SK-N-SH (cell line): ENCODE measurements at regions not wholly inside any gene's neighbourhood (a gene's known extent, or its start where the extent isn't known, plus 50 kb on each side); places are given as distances from the start of the nearest gene placed in this dataset.

Source experiments
- CTCF ChIA-PET: fragments of 300-600, 350-600 bp; formaldehyde crosslinking; extraction: SDS; loops from one replicate; lab custom pipeline; 2021; lab: Yijun Ruan, JAX
- POLR2A ChIA-PET: fragments of 350-600 bp; sonication (Branson Sonifier 250); formaldehyde crosslinking; extraction: SDS; loops from one replicate; lab custom pipeline; 2020; ENCODE audit warnings: antibody characterized with exemption, inconsistent platforms; lab: Yijun Ruan, JAX
- DNase-seq: peaks from one replicate; pipeline ENCODE4 v3.0.0; 2012
- H2AFZ ChIP-seq: fragments of 200-600 bp; sonication (generic); 2 replicates; pipeline ENCODE4 v1.8.1; 2016; ENCODE audit warnings: antibody characterized with exemption, mild to moderate bottlenecking, low read depth
- H3F3A ChIP-seq: fragments of 200-600 bp; sonication (generic); replicated peaks from 2 replicates; pipeline ENCODE3; 2016; ENCODE audit warnings: antibody characterized with exemption, mild to moderate bottlenecking; ENCODE audit not compliant: insufficient read depth
- H3K27ac ChIP-seq, 2 experiments: fragments of 200-500 bp in 1 of 2; fragments of 200-600 bp in 1 of 2; sonication (Bioruptor generic) in 1 of 2; sonication (generic), shearing (Covaris generic) in 1 of 2; 2 replicates each; pipeline versions ENCODE4 v1.5.1 to v1.6.1; 2014 to 2016; ENCODE audit warnings: low read depth in 2 of 2, inconsistent platforms in 1 of 2, low read length in 1 of 2, mild to moderate bottlenecking in 1 of 2, mixed read lengths in 1 of 2
- H3K27me3 ChIP-seq: fragments of 200-600 bp; sonication (generic), shearing (Covaris generic); 2 replicates; pipeline ENCODE4 v1.6.1; 2016; ENCODE audit warnings: mixed run types; ENCODE audit not compliant: insufficient read depth
- H3K36me3 ChIP-seq, 2 experiments: fragments of 200-500 bp in 1 of 2; fragments of 200-600 bp in 1 of 2; sonication (Bioruptor generic) in 1 of 2; sonication (generic) in 1 of 2; replicated peaks in 1 of 2; 2 replicates each; pipeline versions ENCODE3 to v1.5.1; 2014 to 2016; ENCODE audit warnings: low read length in 1 of 2, mild to moderate bottlenecking in 1 of 2; ENCODE audit not compliant: insufficient read depth in 2 of 2, control insufficient read depth in 1 of 2
- H3K4me1 ChIP-seq, 2 experiments: fragments of 200-500 bp in 1 of 2; fragments of 200-600 bp in 1 of 2; sonication (Bioruptor generic) in 1 of 2; sonication (generic), shearing (Covaris generic) in 1 of 2; 2 replicates each; pipeline versions ENCODE4 v1.5.1 to v1.6.1; 2014 to 2016; ENCODE audit warnings: low read depth in 1 of 2, low read length in 1 of 2, mixed run types in 1 of 2; ENCODE audit not compliant: insufficient read depth in 2 of 2, control insufficient read depth in 1 of 2
- H3K4me2 ChIP-seq: fragments of 200-600 bp; sonication (generic), shearing (Covaris generic); 2 replicates; pipeline ENCODE4 v1.6.1; 2017; ENCODE audit warnings: mixed run types
- H3K4me3 ChIP-seq, 2 experiments: fragments of 200-500 bp in 1 of 2; fragments of 200-600 bp in 1 of 2; sonication (Bioruptor generic) in 1 of 2; sonication (generic), shearing (Covaris generic) in 1 of 2; 2 replicates each; pipeline versions ENCODE4 v1.5.1 to v1.8.1; 2014 to 2016; ENCODE audit warnings: low read depth in 2 of 2, inconsistent platforms in 1 of 2, low read length in 1 of 2, mild to moderate bottlenecking in 1 of 2, mixed read lengths in 1 of 2, moderate library complexity in 1 of 2
- H3K79me2 ChIP-seq: fragments of 200-600 bp; sonication (generic); 2 replicates; pipeline ENCODE4 v1.8.1; 2017; ENCODE audit warnings: mild to moderate bottlenecking; ENCODE audit not compliant: insufficient read depth
- H3K9ac ChIP-seq: fragments of 200-600 bp; sonication (generic); 2 replicates; pipeline ENCODE4 v1.6.1; 2017; ENCODE audit warnings: mixed run types
- H3K9me2 ChIP-seq: fragments of 200-600 bp; sonication (generic); 2 replicates; pipeline ENCODE4 v1.6.1; 2017; ENCODE audit warnings: mixed run types
- H3K9me3 ChIP-seq: fragments of 200-600 bp; sonication (generic); 2 replicates; pipeline ENCODE4 v1.6.1; 2017; ENCODE audit warnings: mixed run types, mild to moderate bottlenecking, moderate library complexity
- H4K20me1 ChIP-seq: fragments of 200-600 bp; sonication (generic); 2 replicates; pipeline ENCODE4 v1.6.1; 2017; ENCODE audit warnings: mild to moderate bottlenecking, mixed run types; ENCODE audit not compliant: insufficient read depth
- CHD2 ChIP-seq: fragments of 150-350 bp; IDR thresholded peaks from 2 replicates; pipeline ENCODE4 v1.6.1; 2018; ENCODE audit warnings: low read length; ENCODE audit not compliant: partially characterized antibody
- FOSL2 ChIP-seq: IDR thresholded peaks from 2 replicates; pipeline ENCODE4 v1.4.0; 2012; ENCODE audit warnings: low read depth, mild to moderate bottlenecking, moderate library complexity, borderline replicate concordance
- GABPA ChIP-seq: IDR thresholded peaks from 2 replicates; pipeline ENCODE4 v1.4.0; 2012; ENCODE audit warnings: low read depth, mild to moderate bottlenecking
- GATA2 ChIP-seq: sonication (generic); formaldehyde crosslinking; IDR thresholded peaks from 2 replicates; pipeline ENCODE4 v1.5.0; 2020; ENCODE audit warnings: mild to moderate bottlenecking, missing genetic modification reagents
- IRF3 ChIP-seq: fragments of 150-350 bp; IDR thresholded peaks from 2 replicates; pipeline ENCODE4 v1.6.1; 2016; ENCODE audit warnings: mild to moderate bottlenecking, low read depth, low read length
- MAX ChIP-seq: IDR thresholded peaks from 2 replicates; pipeline ENCODE4 v1.4.0; 2012; ENCODE audit warnings: low read depth
- MEF2A ChIP-seq: IDR thresholded peaks from 2 replicates; pipeline ENCODE4 v1.4.0; 2012; ENCODE audit warnings: low read depth, borderline replicate concordance
- SIN3A ChIP-seq: IDR thresholded peaks from 2 replicates; pipeline ENCODE4 v1.6.1; 2012; ENCODE audit warnings: low read depth, mild to moderate bottlenecking, low read length, moderate library complexity, borderline replicate concordance
- SMC3 ChIP-seq: IDR thresholded peaks from 2 replicates; pipeline ENCODE4 v1.6.1; 2012; ENCODE audit warnings: low read depth, low read length, improper control_type of control experiment
- TCF12 ChIP-seq: IDR thresholded peaks from 2 replicates; pipeline ENCODE4 v1.4.0; 2012
- TEAD4 ChIP-seq: IDR thresholded peaks from 2 replicates; pipeline ENCODE4 v1.4.0; 2012; ENCODE audit warnings: mild to moderate bottlenecking, borderline replicate concordance; ENCODE audit not compliant: insufficient read depth
- YY1 ChIP-seq: IDR thresholded peaks from 2 replicates; pipeline ENCODE4 v1.4.0; 2012; ENCODE audit warnings: low read depth, mild to moderate bottlenecking
- WGBS: methylation state at CpG from one replicate; pipeline ENCODE4 v1.1.6; 2017; ENCODE audit warnings: low lambda C conversion rate; 5-methylcytosine and 5-hydroxymethylcytosine counted together
- TF ChIP-seq, protein P1 (sequence below): IDR thresholded peaks from 2 replicates; pipeline ENCODE4; 2012
- TF ChIP-seq, protein P2 (sequence below): IDR thresholded peaks from 2 replicates; pipeline ENCODE4 v1.6.1; 2012; ENCODE audit warnings: mild to moderate bottlenecking, low read depth, low read length, moderate library complexity

GRCh38 chr6:48844696-48845095 is 618.4 kb downstream of the MMUT start:
- TF ChIP-seq SMC3 (no peak), MAX (no peak), FOSL2 (no peak), CHD2 (no peak), YY1 (no peak), TEAD4 (no peak), SIN3A (no peak), GATA2 (no peak), GABPA (no peak), TCF12 (no peak), MEF2A (no peak), IRF3 (no peak)
- TF ChIP-seq, protein P1, sequence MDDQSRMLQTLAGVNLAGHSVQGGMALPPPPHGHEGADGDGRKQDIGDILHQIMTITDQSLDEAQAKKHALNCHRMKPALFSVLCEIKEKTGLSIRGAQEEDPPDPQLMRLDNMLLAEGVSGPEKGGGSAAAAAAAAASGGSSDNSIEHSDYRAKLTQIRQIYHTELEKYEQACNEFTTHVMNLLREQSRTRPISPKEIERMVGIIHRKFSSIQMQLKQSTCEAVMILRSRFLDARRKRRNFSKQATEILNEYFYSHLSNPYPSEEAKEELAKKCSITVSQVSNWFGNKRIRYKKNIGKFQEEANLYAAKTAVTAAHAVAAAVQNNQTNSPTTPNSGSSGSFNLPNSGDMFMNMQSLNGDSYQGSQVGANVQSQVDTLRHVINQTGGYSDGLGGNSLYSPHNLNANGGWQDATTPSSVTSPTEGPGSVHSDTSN, result no peak
- TF ChIP-seq, protein P2, sequence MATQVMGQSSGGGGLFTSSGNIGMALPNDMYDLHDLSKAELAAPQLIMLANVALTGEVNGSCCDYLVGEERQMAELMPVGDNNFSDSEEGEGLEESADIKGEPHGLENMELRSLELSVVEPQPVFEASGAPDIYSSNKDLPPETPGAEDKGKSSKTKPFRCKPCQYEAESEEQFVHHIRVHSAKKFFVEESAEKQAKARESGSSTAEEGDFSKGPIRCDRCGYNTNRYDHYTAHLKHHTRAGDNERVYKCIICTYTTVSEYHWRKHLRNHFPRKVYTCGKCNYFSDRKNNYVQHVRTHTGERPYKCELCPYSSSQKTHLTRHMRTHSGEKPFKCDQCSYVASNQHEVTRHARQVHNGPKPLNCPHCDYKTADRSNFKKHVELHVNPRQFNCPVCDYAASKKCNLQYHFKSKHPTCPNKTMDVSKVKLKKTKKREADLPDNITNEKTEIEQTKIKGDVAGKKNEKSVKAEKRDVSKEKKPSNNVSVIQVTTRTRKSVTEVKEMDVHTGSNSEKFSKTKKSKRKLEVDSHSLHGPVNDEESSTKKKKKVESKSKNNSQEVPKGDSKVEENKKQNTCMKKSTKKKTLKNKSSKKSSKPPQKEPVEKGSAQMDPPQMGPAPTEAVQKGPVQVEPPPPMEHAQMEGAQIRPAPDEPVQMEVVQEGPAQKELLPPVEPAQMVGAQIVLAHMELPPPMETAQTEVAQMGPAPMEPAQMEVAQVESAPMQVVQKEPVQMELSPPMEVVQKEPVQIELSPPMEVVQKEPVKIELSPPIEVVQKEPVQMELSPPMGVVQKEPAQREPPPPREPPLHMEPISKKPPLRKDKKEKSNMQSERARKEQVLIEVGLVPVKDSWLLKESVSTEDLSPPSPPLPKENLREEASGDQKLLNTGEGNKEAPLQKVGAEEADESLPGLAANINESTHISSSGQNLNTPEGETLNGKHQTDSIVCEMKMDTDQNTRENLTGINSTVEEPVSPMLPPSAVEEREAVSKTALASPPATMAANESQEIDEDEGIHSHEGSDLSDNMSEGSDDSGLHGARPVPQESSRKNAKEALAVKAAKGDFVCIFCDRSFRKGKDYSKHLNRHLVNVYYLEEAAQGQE, result no peak
- Histone ChIP-seq H3K27ac (no peak overlapping the region), H2AFZ (no peak overlapping the region), H3K27me3 (no peaks in the 10 kb centered on the region), H3K79me2 (no peaks in the 10 kb centered on the region), H3K4me1 (no peaks in the 10 kb centered on the region), H3K9ac (no peak overlapping the region), H3K4me2 (no peak overlapping the region), H3K36me3 (no peaks in the 10 kb centered on the region), H3K9me2 (no peaks in the 10 kb centered on the region), H3K4me3 (no peak overlapping the region), H3K9me3 (peaks cover 17% of the 10 kb centered on the region; the same call in 1 of the 2 replicates), H4K20me1 (no peaks in the 10 kb centered on the region), H3F3A (no peaks in the 10 kb centered on the region)
- ChIA-PET POLR2A (no interaction called here), CTCF (interaction anchor here (0.8 kb wide), 1 partner anchor 565 kb away, joined by 3 read pairs; no protein-coding TSS in a partner anchor)
- 55% methylated on average over 2 of the region's 2 CpGs for WGBS
- DNase-seq, result no peak
